Suprapubic skin (tissue), 4 donors: ENCODE measurements at regions not wholly inside any gene's neighbourhood (a gene's known extent, or its start where the extent isn't known, plus 50 kb on each side); places are given as distances from the start of the nearest gene placed in this dataset.

Experiments
- DNase-seq, 2 donors: peaks; one replicate each; pipeline ENCODE4 v3.0.0-alpha.2; 2019; ENCODE audit warnings: low spot score in 2 of 2
- H3K27ac ChIP-seq: fragments of 200-600 bp; sonication (generic); one replicate; pipeline ENCODE4 v1.5.1; 2019
- H3K27me3 ChIP-seq: fragments of 200-600 bp; sonication (generic); one replicate; pipeline ENCODE4 v1.5.1; 2019
- H3K36me3 ChIP-seq: fragments of 200-600 bp; sonication (generic); one replicate; pipeline ENCODE4 v1.5.1; 2019
- H3K4me1 ChIP-seq: fragments of 200-600 bp; sonication (generic); one replicate; pipeline ENCODE4 v1.5.1; 2019
- H3K4me3 ChIP-seq: fragments of 200-600 bp; sonication (generic); one replicate; pipeline ENCODE4 v1.5.1; 2019; ENCODE audit warnings: mild to moderate bottlenecking
- H3K9me3 ChIP-seq: fragments of 200-600 bp; sonication (generic); one replicate; pipeline ENCODE4 v1.5.1; 2019
- CTCF ChIP-seq, 2 donors: fragments of 200-600 bp in 1 of 2; fragments of 450-650 bp in 1 of 2; sonication (generic) in 1 of 2; IDR thresholded peaks; one replicate each; pipeline ENCODE4 v1.5.1; 2016 to 2019; ENCODE audit warnings: antibody characterized with exemption in 2 of 2, mild to moderate bottlenecking in 1 of 2, moderate library complexity in 1 of 2
- EP300 ChIP-seq: sonication (generic); formaldehyde crosslinking; IDR thresholded peaks from one replicate; pipeline ENCODE4 v1.6.1; 2017; ENCODE audit warnings: antibody characterized with exemption
- POLR2A ChIP-seq, 2 donors: fragments of 450-650 bp; IDR thresholded peaks; one replicate each; pipeline ENCODE4 v1.6.1; 2017; ENCODE audit warnings: antibody characterized with exemption in 2 of 2, mild to moderate bottlenecking in 2 of 2, moderate library complexity in 2 of 2
- POLR2AphosphoS5 ChIP-seq, 3 donors: sonication (generic); formaldehyde crosslinking; IDR thresholded peaks; one replicate each; pipeline ENCODE4 v1.6.1; 2017; ENCODE audit warnings: antibody characterized with exemption in 3 of 3
- WGBS: methylation state at CpG from one replicate; pipeline ENCODE4 v1.1.5; 2018; 5-methylcytosine and 5-hydroxymethylcytosine counted together

DNA sequence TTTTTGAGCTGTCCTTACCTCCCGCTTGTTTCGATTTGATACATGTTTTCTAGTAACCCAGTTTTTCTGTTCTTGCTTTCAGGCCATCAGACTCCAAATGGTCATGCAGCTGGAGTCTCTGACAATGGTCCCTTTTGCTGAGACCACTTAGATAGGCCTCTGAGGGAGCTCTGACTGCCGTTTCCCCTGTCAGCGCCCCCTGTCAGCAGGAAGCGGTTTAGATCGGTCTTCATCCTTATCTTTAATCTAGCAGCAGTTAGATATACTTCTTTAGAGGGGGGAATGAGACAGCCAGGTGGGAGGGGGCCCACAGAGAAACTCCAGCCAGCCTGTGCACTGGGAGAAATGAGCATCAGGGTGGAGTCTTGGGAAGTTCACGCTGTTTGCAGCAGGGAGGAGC, 457.9 kb downstream of the GPAT3 start:
- Histone ChIP-seq H3K27me3 (no peaks in the 10 kb centered on the region), H3K9me3 (no peaks in the 10 kb centered on the region), H3K36me3 (no peaks in the 10 kb centered on the region), H3K4me1 (no peaks in the 10 kb centered on the region), H3K27ac (no peak overlapping the region), H3K4me3 (no peak overlapping the region)
- TF ChIP-seq EP300, result no peak
- 76% methylated on average over 7 of the region's 7 CpGs for WGBS
- no peak for DNase-seq

- Histone ChIP-seq H3K27ac (no peak overlapping the region), H3K9me3 (no peaks in the 10 kb centered on the region), H3K4me1 (no peaks in the 10 kb centered on the region), H3K36me3 (no peaks in the 10 kb centered on the region), H3K27me3 (no peaks in the 10 kb centered on the region), H3K4me3 (no peak overlapping the region)
- DNase-seq, result no peak
- WGBS, result 80% methylated on average over 7 of the region's 7 CpGs
- TF ChIP-seq POLR2A (IDR thresholded peaks at IDR 0.05), result no peak
- no peak for TF ChIP-seq EP300
- TF ChIP-seq POLR2AphosphoS5 (IDR thresholded peaks at IDR 0.05), result no peak
- no peak for TF ChIP-seq CTCF (IDR thresholded peaks at IDR 0.05)
Measured at GRCh38 chr4:83989835-83990234, 453.9 kb downstream of the GPAT3 start.

GRCh38 chr4:83981156-83981555, 445.2 kb downstream of the GPAT3 start:
- no peak overlapping the region for H3K4me3 ChIP-seq
- H3K4me1 ChIP-seq, result no peaks in the 10 kb centered on the region
- TF ChIP-seq CTCF (IDR thresholded peaks at IDR 0.05) (no peak), POLR2A (IDR thresholded peaks at IDR 0.05) (no peak), EP300 (no peak), POLR2AphosphoS5 (IDR thresholded peaks at IDR 0.05) (no peak)
- H3K27ac ChIP-seq, result no peak overlapping the region
- no peaks in the 10 kb centered on the region for H3K36me3 ChIP-seq
- DNase-seq, result no peak
- H3K9me3 ChIP-seq, result no peaks in the 10 kb centered on the region
- WGBS, result 76% methylated on average over 4 of the region's 4 CpGs
- H3K27me3 ChIP-seq, result no peaks in the 10 kb centered on the region

DNA sequence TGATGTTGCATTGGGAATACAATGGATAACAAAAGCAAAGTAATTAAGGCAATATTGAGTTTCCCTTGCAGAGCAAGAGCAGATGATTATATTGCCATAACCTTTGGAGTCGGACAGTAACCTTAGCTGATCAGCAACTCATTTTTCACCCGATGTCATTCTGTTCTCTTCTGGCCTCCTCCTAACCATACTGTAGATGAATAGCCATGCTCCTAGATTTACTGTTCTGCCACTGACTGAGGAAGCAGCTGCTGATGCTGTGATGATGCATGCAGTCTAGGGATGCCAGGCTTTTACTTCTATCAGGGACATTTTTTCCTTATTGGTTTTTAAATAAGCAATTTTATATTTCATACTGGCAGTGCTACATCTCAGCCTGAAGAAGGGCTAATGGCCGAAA, 443.9 kb downstream of the GPAT3 start:
- no peak for TF ChIP-seq POLR2A (IDR thresholded peaks at IDR 0.05)
- TF ChIP-seq POLR2AphosphoS5 (IDR thresholded peaks at IDR 0.05), result no peak
- TF ChIP-seq CTCF (IDR thresholded peaks at IDR 0.05), result no peak
- no peak for TF ChIP-seq EP300
- Histone ChIP-seq H3K4me3 (no peak overlapping the region), H3K4me1 (no peaks in the 10 kb centered on the region), H3K9me3 (no peaks in the 10 kb centered on the region), H3K36me3 (no peaks in the 10 kb centered on the region), H3K27ac (no peak overlapping the region), H3K27me3 (no peaks in the 10 kb centered on the region)
- 92% methylated on average over 3 of the region's 3 CpGs for WGBS
- DNase-seq, result no peak

DNA sequence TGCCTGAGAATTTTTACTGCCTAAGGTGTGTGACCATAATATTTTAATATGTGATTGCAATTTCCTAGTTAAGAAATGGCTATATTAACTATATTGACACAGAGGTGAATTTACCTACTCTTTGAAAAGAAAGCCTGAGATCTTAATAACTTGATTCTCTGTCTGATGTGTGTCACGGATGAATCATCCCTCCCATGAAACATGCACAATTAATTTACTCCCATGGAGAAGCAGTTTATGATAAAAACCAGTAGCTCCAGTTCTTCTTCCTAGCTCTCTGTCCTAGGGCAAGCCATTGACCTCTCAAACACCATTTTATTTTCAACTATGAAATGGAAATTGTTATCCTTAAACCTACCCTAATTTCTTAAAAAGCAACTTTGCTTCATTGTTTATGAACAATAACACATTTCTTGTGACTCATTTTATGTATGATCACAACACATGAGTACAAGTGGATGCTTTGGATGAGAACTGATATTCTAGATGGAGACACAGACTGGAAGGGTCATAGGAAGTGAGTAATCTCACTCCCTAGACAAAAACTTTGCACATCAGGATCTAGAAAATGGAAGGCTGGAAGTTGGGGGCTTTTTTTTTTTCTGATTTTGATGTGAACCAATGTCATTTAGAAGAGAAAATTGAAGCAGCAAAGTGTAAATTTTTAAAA, 438.3 kb downstream of the GPAT3 start:
- Histone ChIP-seq H3K27me3 (no peaks in the 10 kb centered on the region), H3K9me3 (no peaks in the 10 kb centered on the region), H3K27ac (no peak overlapping the region), H3K4me1 (no peaks in the 10 kb centered on the region), H3K36me3 (no peaks in the 10 kb centered on the region), H3K4me3 (no peak overlapping the region)
- no peak for DNase-seq
- TF ChIP-seq POLR2AphosphoS5 (IDR thresholded peaks at IDR 0.05), result no peak
- no peak for TF ChIP-seq CTCF (IDR thresholded peaks at IDR 0.05)
- TF ChIP-seq EP300, result no peak
- no peak for TF ChIP-seq POLR2A (IDR thresholded peaks at IDR 0.05)
- WGBS, result 26% methylated on average over 1 of the region's 1 CpG
